HG03354 (cell line): ENCODE measurements at regions not wholly inside any gene's neighbourhood (a gene's known extent, or its start where the extent isn't known, plus 50 kb on each side); places are given as distances from the start of the nearest gene placed in this dataset.
"Not testable (repeated sequence)": the region's sequence is repeated elsewhere in the genome, so short reads cannot be mapped to it uniquely, and the experiment has no call there.

Experiments
- ATAC-seq: cut with Tn5 transposase; IDR thresholded peaks from one replicate; pipeline ENCODE4 v1.9.1; 2021; ENCODE audit warnings: mild to moderate bottlenecking; ENCODE audit not compliant: unreplicated experiment, poor library complexity, severe bottlenecking

DNA sequence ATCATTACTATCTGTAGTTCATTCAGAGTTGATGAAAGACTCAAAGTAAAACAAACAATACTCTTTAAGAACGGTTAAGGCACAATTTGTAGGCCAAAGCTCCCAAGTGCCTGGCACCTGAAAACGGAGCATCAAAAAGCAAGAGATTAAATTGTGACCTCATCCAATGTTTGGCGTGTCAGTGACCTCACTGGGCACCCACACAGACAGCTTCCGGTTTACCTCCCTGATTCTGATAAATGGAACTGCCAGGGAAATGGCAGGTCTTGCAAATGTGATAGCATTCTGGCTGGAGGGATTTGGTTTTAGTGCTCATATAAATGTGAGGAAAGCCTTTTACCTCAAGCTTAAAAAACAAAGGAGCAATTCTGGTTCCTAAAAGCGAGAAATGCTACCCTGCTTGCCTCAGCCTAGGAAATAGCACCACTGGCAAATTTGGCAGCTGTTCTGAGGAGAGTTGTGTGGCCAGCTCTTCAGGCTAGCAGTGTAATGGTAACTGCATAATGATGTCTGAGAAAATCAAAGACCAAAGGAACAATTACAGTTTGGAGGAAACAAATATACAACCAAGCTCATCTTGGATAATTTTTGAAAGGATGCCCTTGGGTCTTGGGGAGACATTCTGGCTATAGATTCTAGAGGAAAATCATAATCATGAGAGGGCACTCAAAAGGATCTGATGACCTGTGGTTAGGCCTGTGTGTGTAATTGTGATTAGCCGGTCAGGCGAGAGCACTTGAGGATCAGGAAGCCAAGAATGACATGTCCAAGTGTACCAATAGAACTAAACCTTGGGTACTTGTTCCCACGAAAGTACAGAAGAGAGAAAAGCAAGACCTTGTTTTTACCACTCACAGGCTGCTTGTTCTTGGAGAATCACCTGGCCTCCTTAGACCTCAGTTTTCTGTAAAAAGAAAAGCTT lies 174.3 kb downstream of the TFAP2B start:
- ATAC-seq = no peak

DNA sequence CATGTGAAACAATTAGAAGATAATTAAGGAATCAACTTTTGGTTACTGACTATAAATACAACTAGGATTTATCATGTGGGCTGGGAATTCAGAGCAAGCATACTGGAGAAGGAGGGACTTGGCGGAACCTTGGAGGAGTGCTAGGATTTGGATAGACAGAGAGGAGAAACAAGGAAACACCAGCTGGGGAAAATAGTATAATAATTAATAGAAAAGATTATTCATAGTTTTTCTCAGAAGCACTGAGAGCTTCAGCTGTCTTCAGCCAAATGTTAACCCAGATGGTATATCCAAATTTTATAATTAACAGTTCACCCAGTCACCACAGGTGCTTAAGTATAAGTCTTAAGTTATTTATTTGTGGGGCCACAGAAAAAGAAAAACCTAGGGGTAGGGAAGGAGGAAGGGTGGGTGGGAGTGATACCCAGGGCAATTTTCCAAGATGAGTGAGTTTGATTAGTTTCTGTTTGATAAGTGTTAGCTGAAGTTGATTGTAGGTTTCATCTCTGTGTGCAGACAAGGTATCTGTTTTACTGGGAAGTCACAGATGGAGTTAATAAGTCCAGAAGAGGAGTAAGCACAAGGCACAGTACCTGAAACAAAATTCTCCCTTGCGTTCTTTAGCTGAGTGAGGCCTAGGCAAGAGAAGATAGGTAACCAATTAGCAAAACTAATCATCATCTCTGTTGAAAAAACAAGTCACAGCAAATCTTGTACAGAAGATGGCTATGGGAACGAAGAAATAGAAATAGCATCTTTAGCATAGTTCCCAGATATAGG lies 175.5 kb downstream of the TFAP2B start:
- peak; percentile 67 for ATAC-seq

DNA sequence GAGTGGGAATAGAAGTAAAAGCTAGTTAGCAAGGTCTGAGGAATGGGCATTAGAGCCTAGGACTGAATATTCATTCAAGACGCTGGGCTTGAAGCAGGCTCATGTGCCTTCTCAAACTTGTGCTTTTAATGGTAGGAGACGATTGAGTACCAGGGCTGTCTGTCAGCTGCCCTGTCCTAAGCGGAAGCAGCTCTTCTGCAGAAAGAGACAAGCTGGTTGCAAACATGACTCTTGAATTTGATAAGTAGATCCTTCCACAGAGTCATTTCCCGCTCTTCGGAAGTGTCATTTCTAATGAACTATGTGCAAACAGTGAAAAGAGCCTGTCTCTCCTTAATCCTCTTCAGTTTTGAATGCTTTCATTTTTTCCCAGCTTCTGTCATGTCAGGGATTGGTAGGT lies 176.4 kb downstream of the TFAP2B start:
- no peak for ATAC-seq

DNA sequence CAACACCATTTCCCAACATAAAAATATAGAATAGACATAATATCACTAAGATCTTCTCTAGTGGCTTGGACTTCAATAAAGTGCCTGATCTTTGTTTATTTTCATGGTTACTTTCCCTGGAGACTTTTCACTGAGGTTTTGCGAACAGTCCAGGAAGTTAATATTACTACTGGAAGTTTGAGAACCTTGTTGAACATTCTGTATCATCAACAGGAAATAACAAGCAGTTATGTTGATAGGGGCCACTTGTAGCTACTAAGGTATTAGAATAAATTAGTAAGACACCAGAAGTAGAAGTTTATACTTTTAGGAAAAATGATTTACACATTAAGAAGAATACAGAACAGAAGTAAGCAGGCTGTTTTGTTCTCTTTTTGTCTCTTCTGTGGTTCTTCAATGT lies 180.2 kb downstream of the TFAP2B start:
- ATAC-seq = no peak

DNA sequence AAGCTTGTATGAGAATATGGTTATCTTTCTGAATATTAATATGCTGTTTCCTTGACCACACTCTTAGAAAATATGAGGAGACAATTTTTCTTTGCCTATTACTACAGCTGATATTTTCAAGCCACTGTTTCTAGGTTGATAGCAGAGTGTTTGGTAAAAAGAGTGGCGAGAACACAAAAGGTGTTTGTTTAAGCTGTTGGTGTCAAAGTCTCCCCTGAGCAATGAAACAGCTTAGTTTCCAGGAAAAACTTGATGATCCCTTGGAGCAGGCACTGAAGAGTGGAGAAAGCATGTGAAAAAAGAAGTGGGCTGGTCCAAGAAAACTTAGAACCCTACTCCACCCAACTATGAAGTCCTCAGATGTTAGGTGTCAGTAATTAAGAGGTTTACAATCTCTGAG lies 182.7 kb downstream of the TFAP2B start:
- no peak for ATAC-seq

DNA sequence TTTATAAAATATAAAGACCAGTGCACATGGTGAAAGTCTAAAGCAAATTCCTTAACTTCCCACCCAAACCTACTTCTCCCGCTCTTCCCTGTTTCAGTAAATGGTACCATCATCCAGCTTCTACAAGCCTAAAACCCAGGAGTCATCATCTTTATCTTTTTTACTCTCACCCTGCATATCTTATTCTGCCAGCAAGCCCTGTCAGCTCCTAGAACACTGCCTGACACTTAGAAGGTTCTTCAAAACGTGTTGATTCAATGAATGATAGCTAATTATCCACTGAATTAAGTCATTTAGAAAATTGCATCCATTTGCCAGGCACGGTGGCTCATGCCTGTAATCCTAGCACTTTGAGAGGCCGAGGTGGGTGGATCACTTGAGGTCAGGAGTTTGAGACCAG lies 185.7 kb downstream of the TFAP2B start:
- no peak for ATAC-seq

DNA sequence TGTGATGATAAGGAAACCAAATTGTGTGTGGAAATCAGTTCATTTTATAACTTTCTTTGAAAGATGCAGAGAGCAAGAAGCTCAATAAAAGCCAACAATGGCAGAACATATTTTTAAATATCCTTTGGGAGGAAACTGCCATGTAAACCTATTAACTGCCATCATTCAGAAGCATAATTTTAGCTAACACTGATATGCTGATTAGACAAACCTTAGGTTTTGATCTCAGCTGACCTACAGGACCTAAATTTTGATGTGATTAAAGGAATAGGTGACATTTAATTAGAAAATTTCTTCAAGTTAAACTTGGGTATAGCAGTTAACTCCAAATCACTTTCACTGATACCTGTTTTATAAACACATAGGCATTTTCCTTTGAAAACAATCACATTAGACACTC lies 187.1 kb downstream of the TFAP2B start:
- ATAC-seq = no peak

DNA sequence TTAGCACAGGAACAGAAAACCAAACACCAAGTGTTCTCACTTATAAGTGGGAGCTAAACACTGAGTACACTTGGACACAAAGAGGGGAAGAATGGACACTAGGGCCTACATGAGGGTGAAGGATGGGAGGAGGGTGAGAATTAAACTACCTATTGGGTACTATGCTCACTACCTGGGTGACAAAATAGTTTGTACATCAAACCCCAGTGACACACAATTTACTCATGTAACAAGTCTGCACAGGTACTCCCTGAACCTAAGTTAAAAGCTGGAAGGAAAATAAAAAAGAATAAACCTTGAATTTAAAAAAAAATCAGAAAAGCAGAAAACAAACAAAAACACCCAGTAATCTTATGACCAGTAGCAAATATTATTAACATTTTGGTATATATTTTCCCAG lies 188.6 kb downstream of the TFAP2B start:
- no peak for ATAC-seq

DNA sequence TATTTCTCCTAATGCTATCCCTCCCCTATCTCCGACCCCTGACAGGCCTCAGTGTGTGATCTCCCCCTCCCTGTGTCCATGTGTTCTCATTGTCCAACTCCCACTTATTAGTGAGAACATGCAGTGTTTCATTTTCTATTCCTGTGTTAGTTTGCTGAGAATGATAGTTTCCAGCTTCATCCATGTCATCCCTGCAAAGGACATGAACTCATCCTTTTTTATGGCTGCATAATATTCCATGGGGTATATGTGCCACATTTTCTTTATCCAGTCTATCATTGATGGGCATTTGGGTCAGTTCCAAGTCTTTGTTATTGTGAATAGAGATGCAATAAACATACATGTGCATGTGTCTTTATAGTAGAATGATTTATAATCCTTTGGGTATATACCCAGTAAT lies 190.0 kb downstream of the TFAP2B start:
- ATAC-seq = not testable (repeated sequence)

DNA sequence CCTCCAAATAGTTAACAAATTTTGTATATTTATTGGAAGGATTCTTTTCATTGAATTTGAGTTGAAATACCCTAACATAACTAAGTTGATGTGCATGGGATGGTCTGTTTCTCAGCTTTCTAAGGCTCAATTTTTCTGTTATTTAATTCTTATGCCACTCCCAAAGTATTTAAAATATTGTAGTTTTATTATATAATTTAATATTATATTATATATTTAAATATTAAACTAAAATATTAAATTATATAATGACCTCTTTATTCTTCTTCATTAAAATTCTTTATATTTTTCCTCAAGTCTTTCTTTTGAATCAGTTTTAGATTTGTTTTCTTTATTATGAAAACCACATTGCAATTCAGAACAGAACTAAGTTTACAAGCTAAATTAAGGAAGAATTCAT lies 194.7 kb downstream of the TFAP2B start:
- no peak for ATAC-seq

DNA sequence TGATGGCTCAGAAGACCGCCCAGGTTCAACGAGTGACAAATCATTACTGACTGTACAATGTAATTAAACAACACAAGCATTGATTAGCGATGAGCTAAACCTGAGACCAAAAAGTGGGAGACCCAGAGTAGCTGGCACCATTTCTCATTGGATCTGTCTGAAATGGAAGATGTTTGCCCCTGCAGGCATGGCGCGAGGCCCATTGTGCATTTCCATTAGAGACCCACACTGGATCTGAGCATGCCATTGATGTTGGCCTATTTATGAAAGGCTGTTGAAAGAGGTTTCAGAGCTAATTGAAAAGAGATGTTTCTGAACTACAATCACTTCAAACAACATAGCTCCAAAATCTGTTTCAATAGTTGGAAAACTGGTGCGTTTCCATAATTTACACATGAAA lies 196.7 kb downstream of the TFAP2B start:
- ATAC-seq = no peak

DNA sequence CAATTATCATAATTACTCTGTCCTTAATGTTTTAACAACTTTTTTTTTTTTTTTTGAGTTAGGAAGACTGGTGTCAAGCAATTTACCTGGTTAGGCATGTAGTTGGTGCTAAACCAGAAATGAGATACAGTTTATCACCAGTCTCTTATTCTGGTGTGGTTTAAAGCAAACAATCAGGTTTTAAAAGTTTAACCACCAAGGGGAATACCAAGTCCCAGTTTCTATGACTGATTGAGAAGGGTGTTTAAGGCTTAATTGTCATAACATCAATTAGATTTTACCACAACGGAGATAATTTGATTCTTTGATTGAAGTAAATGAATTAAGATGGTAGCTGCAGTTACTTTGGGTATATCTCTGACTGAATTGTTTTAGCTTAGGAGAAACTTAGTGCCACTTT lies 197.8 kb downstream of the TFAP2B start:
- no peak for ATAC-seq

DNA sequence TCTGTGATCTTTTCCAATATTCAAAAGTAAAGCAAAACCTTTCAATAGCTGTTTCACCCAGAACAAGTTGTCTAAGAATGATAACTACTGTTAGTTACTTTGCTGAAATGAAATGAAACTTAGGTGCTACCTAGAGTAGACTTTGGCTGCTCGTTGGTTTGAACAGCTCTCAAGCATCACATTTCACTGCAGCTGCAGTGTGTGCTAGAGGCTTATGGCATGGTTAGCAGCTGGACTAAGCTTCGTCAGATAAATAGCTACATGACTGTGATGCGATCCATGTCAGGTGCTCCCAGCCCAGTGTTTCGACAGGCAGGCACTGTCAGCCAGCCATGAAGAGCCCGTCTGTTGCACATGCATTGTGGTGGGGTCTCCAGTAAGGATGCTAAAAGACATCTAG lies 201.1 kb downstream of the TFAP2B start:
- ATAC-seq = no peak

DNA sequence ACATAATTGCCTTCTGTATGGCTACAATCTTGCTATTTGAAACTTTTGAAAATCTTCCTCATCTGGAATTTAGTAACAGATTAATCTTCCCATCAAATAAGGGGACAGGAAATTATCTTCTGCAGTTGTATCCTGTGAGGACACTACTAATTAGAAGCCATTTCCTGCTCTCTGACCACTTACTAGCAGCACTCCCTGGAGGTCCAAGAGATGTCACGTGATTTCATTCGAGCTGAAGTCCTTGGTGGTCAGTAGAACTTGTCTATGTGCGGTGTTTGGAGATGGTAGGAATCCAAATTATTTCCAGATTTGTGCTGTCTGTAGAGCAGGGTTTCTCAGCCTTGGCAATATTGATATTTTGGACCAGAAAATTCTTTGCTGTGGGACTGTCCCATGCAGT lies 202.5 kb downstream of the TFAP2B start:
- ATAC-seq = no peak

DNA sequence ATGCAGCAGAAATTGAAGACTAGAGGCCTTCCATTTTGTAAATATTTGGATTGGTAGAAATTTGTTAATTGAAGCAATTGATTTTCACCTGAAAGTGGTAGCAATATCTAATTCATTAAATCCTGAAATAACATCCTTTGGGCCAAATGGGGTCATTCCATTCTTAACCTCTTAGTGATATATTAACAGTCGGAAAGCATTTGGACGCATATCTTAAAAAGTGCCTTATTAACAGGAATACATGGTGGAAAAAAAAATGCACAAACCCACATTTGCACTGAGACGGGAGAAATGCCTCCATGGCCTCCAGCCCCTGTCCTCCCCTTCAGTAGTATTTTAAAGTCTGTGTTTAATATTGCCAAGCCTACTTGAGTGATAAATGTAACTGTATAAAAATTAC lies 205.5 kb downstream of the TFAP2B start:
- ATAC-seq = no peak

DNA sequence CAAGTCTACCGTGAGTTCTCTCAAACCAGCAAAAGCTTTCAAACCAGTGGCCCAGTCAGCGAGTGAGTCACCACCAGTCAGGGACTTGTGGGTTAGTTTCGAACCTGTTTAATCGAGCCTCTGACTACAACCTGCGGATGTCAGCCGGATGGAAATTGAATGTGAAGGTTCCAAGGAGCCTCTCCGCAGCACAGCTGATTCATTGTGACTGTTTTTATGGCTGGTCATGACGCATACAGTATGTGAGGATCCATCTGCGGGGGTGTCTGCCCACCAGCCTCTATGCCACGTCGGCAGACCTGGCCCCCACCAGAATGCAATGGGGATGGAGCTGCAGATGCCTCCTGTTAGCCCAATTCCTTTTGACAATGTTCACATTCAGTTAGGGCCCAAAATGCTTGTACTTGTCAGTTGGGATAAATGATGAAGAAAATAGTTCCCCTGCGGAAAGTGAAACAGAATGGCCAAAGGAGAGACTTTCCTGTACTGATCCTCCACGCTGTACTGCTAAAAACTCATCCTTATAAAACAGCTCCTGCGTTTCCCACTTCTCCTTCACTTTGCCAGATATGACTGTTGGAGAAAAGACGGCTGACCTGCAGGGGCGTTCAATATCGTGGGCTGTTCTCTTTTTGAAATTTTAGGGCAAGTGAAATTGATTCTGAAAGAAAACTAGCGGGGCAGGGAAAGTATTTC lies 206.6 kb downstream of the TFAP2B start:
- ATAC-seq = no peak

DNA sequence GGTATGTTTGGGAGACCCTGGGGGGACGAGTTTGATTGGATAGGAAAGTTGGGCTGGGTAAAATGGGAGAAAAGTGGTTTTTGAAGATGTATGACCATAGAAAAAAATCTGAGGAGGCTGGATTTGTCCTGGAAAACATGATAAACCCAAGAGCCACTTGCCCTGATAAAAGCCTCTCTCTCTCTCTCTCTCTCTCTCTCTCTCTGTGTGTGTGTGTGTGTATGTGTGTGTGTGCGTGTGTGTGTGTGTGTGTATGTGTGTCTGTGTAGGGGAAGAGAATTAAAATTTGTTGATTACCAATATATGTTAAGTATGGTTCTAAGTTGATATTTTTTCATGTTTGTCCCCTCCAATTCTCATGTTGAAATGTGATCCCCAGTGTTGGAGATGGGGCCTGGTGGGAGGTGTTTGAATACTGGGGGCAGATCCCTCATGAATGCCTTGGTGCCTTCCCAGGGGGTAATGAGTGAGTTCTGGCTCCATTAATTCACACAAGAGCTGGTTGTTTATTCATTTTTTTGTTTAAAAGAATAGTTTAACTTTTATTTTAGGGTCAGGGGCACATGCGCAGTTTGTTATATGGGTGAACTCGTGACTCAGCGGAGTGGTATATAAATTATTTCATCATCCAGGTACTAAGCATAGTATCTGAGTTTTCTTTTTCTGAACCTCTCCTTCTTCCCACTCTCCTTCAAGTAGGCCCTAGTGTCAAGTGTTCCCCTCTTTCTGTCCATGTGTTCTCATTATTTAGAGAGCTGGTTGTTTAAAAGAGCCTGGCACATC lies 208.8 kb downstream of the TFAP2B start:
- no peak for ATAC-seq

DNA sequence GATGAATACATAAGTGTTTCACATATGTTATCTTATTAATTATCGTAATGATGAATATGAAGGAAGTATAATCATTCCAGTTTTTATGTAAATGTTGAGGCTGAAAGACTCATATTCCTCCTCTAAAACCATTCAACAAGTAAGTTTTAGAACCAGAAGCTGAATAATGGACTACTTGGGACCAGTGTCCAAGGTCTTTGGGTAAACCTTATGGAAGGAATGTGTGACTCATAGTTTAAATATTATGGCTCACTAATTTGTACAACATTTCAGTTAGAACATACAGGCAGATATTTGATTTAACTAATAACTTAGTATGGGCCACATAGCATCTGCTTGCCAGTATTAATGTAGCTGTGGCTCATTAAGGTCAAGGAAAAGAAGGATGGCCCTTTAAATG lies 209.6 kb downstream of the TFAP2B start:
- ATAC-seq = no peak

DNA sequence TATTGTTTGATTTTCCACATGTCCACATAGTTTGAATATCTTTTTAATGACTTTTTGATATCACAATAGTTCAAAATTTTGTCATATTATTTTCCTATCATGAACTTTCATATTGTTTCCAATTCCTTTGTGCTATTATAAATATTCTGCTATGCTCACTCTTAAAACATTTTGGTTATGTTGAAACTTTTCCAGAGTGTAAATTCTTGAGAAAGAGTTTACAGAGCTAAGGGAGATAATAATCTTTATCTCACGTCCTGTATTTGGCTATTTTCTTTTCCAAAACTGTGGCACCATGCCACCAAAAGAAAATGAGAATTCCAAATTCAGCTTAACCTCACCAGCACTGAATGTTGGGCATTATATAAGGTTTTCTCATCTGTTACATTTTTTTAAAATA lies 210.9 kb downstream of the TFAP2B start:
- ATAC-seq = no peak

DNA sequence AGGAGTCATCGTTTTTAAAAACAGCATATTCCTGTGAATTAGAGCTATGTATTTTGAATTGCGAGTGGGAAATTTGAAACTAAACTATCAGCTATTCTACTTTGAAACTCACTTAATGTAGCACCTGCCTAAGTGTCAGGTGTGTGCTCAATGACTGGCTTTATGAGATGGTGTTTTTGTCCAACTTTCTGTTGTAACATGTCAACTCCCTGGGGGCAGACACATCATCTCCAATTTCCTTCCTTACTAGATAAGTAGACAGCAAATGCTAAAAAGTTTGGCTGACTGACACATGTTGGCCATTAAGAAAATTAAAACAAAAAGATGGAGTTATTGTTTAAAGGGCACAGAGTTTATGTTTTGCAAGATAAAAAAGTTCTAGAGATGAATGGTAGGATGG lies 226.9 kb downstream of the TFAP2B start:
- ATAC-seq = no peak
